ENCODE measurements at regions not wholly inside any gene's neighbourhood (a gene's known extent, or its start where the extent isn't known, plus 50 kb on each side); places are given as distances from the start of the nearest gene placed in this dataset.

DNA sequence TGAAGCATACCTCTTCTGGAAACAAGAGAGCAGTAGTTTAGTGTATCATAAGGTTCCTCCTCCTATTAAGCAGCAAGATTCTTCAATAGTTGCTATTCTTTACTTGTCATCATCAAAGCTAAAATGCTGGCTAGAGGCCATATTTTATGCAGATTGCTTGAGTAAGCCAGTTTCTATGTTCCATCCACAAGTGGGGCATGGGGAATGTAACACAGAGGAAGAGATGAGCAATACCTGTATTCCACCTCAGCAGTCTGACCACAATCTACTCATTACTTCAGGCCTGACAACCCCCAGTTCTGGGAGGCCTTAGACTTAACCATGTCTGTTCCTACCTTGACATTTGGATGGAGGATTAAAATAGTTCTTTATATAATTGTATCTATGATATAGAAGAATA lies 423.6 kb downstream of the BTG1 start:
- TF ChIP-seq, protein P1, sequence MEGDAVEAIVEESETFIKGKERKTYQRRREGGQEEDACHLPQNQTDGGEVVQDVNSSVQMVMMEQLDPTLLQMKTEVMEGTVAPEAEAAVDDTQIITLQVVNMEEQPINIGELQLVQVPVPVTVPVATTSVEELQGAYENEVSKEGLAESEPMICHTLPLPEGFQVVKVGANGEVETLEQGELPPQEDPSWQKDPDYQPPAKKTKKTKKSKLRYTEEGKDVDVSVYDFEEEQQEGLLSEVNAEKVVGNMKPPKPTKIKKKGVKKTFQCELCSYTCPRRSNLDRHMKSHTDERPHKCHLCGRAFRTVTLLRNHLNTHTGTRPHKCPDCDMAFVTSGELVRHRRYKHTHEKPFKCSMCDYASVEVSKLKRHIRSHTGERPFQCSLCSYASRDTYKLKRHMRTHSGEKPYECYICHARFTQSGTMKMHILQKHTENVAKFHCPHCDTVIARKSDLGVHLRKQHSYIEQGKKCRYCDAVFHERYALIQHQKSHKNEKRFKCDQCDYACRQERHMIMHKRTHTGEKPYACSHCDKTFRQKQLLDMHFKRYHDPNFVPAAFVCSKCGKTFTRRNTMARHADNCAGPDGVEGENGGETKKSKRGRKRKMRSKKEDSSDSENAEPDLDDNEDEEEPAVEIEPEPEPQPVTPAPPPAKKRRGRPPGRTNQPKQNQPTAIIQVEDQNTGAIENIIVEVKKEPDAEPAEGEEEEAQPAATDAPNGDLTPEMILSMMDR (IDR thresholded peaks at IDR 0.05): no peak
- no peak for TF ChIP-seq POLR2A (IDR thresholded peaks at IDR 0.05)

Data from heart left ventricle (tissue), 13 donors.